Endothelial cell (in vitro differentiated cells): ENCODE measurements at regions not wholly inside any gene's neighbourhood (a gene's known extent, or its start where the extent isn't known, plus 50 kb on each side); places are given as distances from the start of the nearest gene placed in this dataset.

Source experiments
- DNase-seq: peaks from one replicate; pipeline ENCODE4 v3.0.0; 2021; ENCODE audit warnings: low spot score
- H3K27ac Mint-ChIP-seq: one replicate; pipeline ENCODE4 v1.8.0; 2021; ENCODE audit warnings: mixed read lengths, inconsistent platforms; ENCODE audit not compliant: unreplicated experiment
- H3K27me3 Mint-ChIP-seq: one replicate; pipeline ENCODE4 v1.8.0; 2021; ENCODE audit warnings: mild to moderate bottlenecking, moderate library complexity, mixed read lengths, inconsistent platforms; ENCODE audit not compliant: unreplicated experiment
- H3K36me3 Mint-ChIP-seq: one replicate; pipeline ENCODE4 v1.8.0; 2021; ENCODE audit warnings: mild to moderate bottlenecking, low read depth, mixed read lengths, inconsistent platforms; ENCODE audit not compliant: unreplicated experiment
- H3K4me1 Mint-ChIP-seq: one replicate; pipeline ENCODE4 v1.8.0; 2021; ENCODE audit warnings: mild to moderate bottlenecking, mixed read lengths, inconsistent platforms; ENCODE audit not compliant: unreplicated experiment
- H3K4me3 Mint-ChIP-seq: one replicate; pipeline ENCODE4 v1.8.0; 2021; ENCODE audit warnings: mild to moderate bottlenecking, mixed read lengths, inconsistent platforms; ENCODE audit not compliant: unreplicated experiment
- H3K9me3 Mint-ChIP-seq: one replicate; pipeline ENCODE4 v1.8.0; 2021; ENCODE audit warnings: mixed read lengths, inconsistent platforms; ENCODE audit not compliant: unreplicated experiment
- CTCF ChIP-seq: fragments of 200-600 bp; sonication (generic); IDR thresholded peaks from one replicate; pipeline ENCODE4 v1.5.0; 2021; ENCODE audit warnings: antibody characterized with exemption; ENCODE audit not compliant: unreplicated experiment

DNA sequence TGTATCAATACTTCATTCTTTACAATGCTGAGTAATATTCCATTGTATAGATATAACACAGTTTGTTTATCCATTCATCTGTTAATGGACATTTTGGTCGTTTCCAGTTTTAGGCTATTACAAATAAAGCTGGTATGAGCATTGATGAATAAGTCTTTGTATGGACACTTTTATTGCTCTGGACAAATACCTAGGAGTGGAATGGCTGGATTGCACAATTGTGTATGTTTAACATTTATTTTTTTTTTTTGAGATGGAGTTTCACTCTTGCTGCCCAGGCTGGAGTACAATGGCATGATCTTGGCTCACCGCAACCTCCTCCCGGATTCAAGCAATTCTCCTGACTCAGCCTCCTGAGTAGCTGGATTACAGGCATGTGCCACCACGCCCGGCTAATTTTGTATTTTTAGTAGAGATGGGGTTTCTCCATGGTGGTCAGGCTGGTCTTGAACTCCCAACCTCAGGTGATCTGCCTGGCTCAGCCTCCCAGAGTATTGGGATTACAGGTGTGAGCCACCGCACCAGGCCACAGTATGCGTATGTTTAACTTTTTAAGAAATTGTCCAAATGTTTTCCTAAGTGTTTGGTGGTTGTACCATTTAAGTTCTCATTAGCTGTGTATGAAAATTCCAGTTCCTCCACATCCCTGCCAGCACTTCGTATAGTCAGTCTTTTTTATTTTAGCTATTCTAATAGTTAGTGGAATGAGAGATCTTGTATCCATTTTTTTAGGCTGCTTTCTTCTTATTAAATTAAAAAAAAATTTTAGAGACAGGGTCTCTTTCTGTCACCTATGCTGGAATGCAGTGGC is 194.9 kb upstream of the HAAO start:
- no peaks in the 10 kb centered on the region for H3K9me3 Mint-ChIP-seq
- no peaks in the 10 kb centered on the region for H3K36me3 Mint-ChIP-seq
- H3K4me3 Mint-ChIP-seq = no peak overlapping the region
- H3K4me1 Mint-ChIP-seq = peaks cover 12% of the 10 kb centered on the region
- no peak for TF ChIP-seq CTCF
- no peak for DNase-seq
- H3K27me3 Mint-ChIP-seq = peaks cover 4% of the 10 kb centered on the region
- H3K27ac Mint-ChIP-seq = no peak overlapping the region

- TF ChIP-seq CTCF = no peak
- peak overlapping the region; percentile 31 for H3K27ac Mint-ChIP-seq
- H3K4me1 Mint-ChIP-seq = peaks cover 12% of the 10 kb centered on the region
- no peaks in the 10 kb centered on the region for H3K36me3 Mint-ChIP-seq
- no peak for DNase-seq
- H3K27me3 Mint-ChIP-seq = peaks cover 4% of the 10 kb centered on the region
- H3K4me3 Mint-ChIP-seq = no peak overlapping the region
- no peaks in the 10 kb centered on the region for H3K9me3 Mint-ChIP-seq
Observed at GRCh38 chr2:42984617-42985016, 192.2 kb upstream of the HAAO start.

DNA sequence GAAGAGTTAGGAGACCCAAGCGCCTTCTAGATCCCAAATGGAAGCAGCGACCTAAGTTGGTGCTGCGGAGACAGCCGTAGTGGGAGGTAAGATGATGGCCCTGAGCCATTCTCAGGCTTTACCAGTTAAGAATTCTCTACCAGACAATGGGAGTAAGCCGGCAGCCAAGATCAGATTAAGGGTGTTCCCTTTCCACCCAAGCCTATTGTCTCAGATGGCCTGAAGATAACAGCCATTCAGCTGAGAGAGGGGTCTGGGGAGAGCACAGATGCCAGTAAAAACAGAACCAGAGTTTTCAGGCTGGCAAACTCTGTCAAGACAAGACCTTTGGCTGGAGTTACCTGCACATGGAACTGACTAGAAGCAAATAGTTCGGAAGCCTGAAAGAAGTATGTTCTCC is 191.7 kb upstream of the HAAO start:
- no peak overlapping the region for H3K27ac Mint-ChIP-seq
- TF ChIP-seq CTCF = no peak
- no peak for DNase-seq
- H3K4me1 Mint-ChIP-seq = peaks cover 17% of the 10 kb centered on the region
- no peaks in the 10 kb centered on the region for H3K9me3 Mint-ChIP-seq
- no peak overlapping the region for H3K4me3 Mint-ChIP-seq
- H3K36me3 Mint-ChIP-seq = no peaks in the 10 kb centered on the region
- peaks cover 4% of the 10 kb centered on the region for H3K27me3 Mint-ChIP-seq

- Mint-ChIP-seq H3K27ac (no peak overlapping the region), H3K36me3 (no peaks in the 10 kb centered on the region), H3K4me3 (no peak overlapping the region), H3K9me3 (no peaks in the 10 kb centered on the region), H3K27me3 (peaks cover 5% of the 10 kb centered on the region), H3K4me1 (peaks cover 35% of the 10 kb centered on the region)
- DNase-seq = no peak
- no peak for TF ChIP-seq CTCF
Observed at GRCh38 chr2:42980764-42981416, 188.5 kb upstream of the HAAO start.
